ENCODE measurements at regions not wholly inside any gene's neighbourhood (a gene's known extent, or its start where the extent isn't known, plus 50 kb on each side); places are given as distances from the start of the nearest gene placed in this dataset.

- intact Hi-C loops (cut with micrococcal nuclease), result no loop called here
- no peaks in the 10 kb centered on the region for H3K27me3 ChIP-seq (ENCODE audit: control insufficient read depth, insufficient read depth, low read length)
- peaks cover 0 to 4% of the 10 kb centered on the region in 2 donors for H3K9me3 Mint-ChIP-seq
- no peaks in the 10 kb centered on the region for H3K36me3 Mint-ChIP-seq
- peaks cover 12 to 16% of the 10 kb centered on the region in 2 donors for H3K4me1 Mint-ChIP-seq
- peak overlapping the region; percentile 61 for H3K27ac ChIP-seq (ENCODE audit: low read length)
- no peak for DNase-seq
- H3K4me3 ChIP-seq (ENCODE audit: low read length), result no peak overlapping the region
- H3K4me3 Mint-ChIP-seq, result no peak overlapping the region
- H3K36me3 ChIP-seq (ENCODE audit: control insufficient read depth, insufficient read depth, low read length), result no peaks in the 10 kb centered on the region
- H3K4me1 ChIP-seq (ENCODE audit: control insufficient read depth, insufficient read depth, low read length), result peaks cover 25% of the 10 kb centered on the region
- peaks cover 0 to 9% of the 10 kb centered on the region in 2 donors for H3K27me3 Mint-ChIP-seq (ENCODE audit: low read depth in 2 of 2)
- no peak for TF ChIP-seq CTCF (IDR thresholded peaks at IDR 0.05)
- H3K27ac Mint-ChIP-seq, result no peak overlapping the region
- no peak for ATAC-seq
- no peaks in the 10 kb centered on the region for H3K9me3 ChIP-seq (ENCODE audit: control insufficient read depth, insufficient read depth, low read length)
- WGBS (ENCODE audit: insufficient coverage), result 83% methylated on average over 2 of the region's 5 CpGs
Observed at GRCh38 chr4:17093481-17093880, 195.0 kb upstream of the LDB2 start.

GRCh38 chr4:17092736-17093437 is 194.4 kb upstream of the LDB2 start:
- 38% methylated on average over 2 of the region's 2 CpGs for WGBS (ENCODE audit: insufficient coverage)
- H3K4me1 Mint-ChIP-seq, result peaks cover 12 to 16% of the 10 kb centered on the region in 2 donors
- H3K27me3 Mint-ChIP-seq (ENCODE audit: low read depth in 2 of 2), result peaks cover 0 to 9% of the 10 kb centered on the region in 2 donors
- H3K36me3 Mint-ChIP-seq, result no peaks in the 10 kb centered on the region
- DNase-seq (no peak), ATAC-seq (peak in 2 of 3 donors; percentile 40 to 48)
- no peak for TF ChIP-seq CTCF (IDR thresholded peaks at IDR 0.05)
- Histone ChIP-seq H3K4me1 (ENCODE audit: control insufficient read depth, insufficient read depth, low read length) (peaks cover 25% of the 10 kb centered on the region), H3K4me3 (ENCODE audit: low read length) (no peak overlapping the region), H3K36me3 (ENCODE audit: control insufficient read depth, insufficient read depth, low read length) (no peaks in the 10 kb centered on the region), H3K9me3 (ENCODE audit: control insufficient read depth, insufficient read depth, low read length) (no peaks in the 10 kb centered on the region), H3K27ac (ENCODE audit: low read length) (peak overlapping the region; percentile 61), H3K27me3 (ENCODE audit: control insufficient read depth, insufficient read depth, low read length) (no peaks in the 10 kb centered on the region)
- intact Hi-C loops (cut with micrococcal nuclease), result no loop called here
- no peak overlapping the region for H3K4me3 Mint-ChIP-seq
- peaks cover 0 to 4% of the 10 kb centered on the region in 2 donors for H3K9me3 Mint-ChIP-seq
- no peak overlapping the region for H3K27ac Mint-ChIP-seq

- no peak overlapping the region for H3K27ac Mint-ChIP-seq
- H3K36me3 Mint-ChIP-seq, result no peaks in the 10 kb centered on the region
- WGBS (ENCODE audit: insufficient coverage), result 88% methylated on average over 3 of the region's 3 CpGs
- peaks cover 12 to 16% of the 10 kb centered on the region in 2 donors for H3K4me1 Mint-ChIP-seq
- Histone ChIP-seq H3K4me3 (ENCODE audit: low read length) (no peak overlapping the region), H3K4me1 (ENCODE audit: control insufficient read depth, insufficient read depth, low read length) (peaks cover 25% of the 10 kb centered on the region), H3K9me3 (ENCODE audit: control insufficient read depth, insufficient read depth, low read length) (no peaks in the 10 kb centered on the region), H3K27ac (ENCODE audit: low read length) (no peak overlapping the region), H3K27me3 (ENCODE audit: control insufficient read depth, insufficient read depth, low read length) (no peaks in the 10 kb centered on the region), H3K36me3 (ENCODE audit: control insufficient read depth, insufficient read depth, low read length) (no peaks in the 10 kb centered on the region)
- H3K27me3 Mint-ChIP-seq (ENCODE audit: low read depth in 2 of 2), result peaks cover 0 to 9% of the 10 kb centered on the region in 2 donors
- peaks cover 0 to 4% of the 10 kb centered on the region in 2 donors for H3K9me3 Mint-ChIP-seq
- no peak for DNase-seq
- TF ChIP-seq CTCF (IDR thresholded peaks at IDR 0.05), result no peak
- no peak for ATAC-seq
- no peak overlapping the region for H3K4me3 Mint-ChIP-seq
- intact Hi-C loops (cut with micrococcal nuclease), result no loop called here
Observed at GRCh38 chr4:17091104-17091503, 192.7 kb upstream of the LDB2 start.

- H3K36me3 Mint-ChIP-seq, result no peaks in the 10 kb centered on the region
- H3K36me3 ChIP-seq (ENCODE audit: control insufficient read depth, insufficient read depth, low read length), result no peaks in the 10 kb centered on the region
- intact Hi-C loops (cut with micrococcal nuclease), result no loop called here
- H3K27ac ChIP-seq (ENCODE audit: low read length), result no peak overlapping the region
- no peak for TF ChIP-seq CTCF (IDR thresholded peaks at IDR 0.05)
- H3K27me3 ChIP-seq (ENCODE audit: control insufficient read depth, insufficient read depth, low read length), result no peaks in the 10 kb centered on the region
- peaks cover 0 to 4% of the 10 kb centered on the region in 2 donors for H3K9me3 Mint-ChIP-seq
- H3K9me3 ChIP-seq (ENCODE audit: control insufficient read depth, insufficient read depth, low read length), result no peaks in the 10 kb centered on the region
- peaks cover 0 to 6% of the 10 kb centered on the region in 2 donors for H3K27me3 Mint-ChIP-seq (ENCODE audit: low read depth in 2 of 2)
- DNase-seq (no peak), ATAC-seq (no peak)
- H3K4me3 ChIP-seq (ENCODE audit: low read length), result no peak overlapping the region
- peaks cover 12 to 16% of the 10 kb centered on the region in 2 donors for H3K4me1 Mint-ChIP-seq
- H3K4me3 Mint-ChIP-seq, result no peak overlapping the region
- 81% methylated on average over 2 of the region's 3 CpGs for WGBS (ENCODE audit: insufficient coverage)
- peaks cover 25% of the 10 kb centered on the region for H3K4me1 ChIP-seq (ENCODE audit: control insufficient read depth, insufficient read depth, low read length)
- H3K27ac Mint-ChIP-seq, result no peak overlapping the region
Observed at GRCh38 chr4:17090063-17090462, 191.6 kb upstream of the LDB2 start.
